ENCODE measurements at regions not wholly inside any gene's neighbourhood (a gene's known extent, or its start where the extent isn't known, plus 50 kb on each side); places are given as distances from the start of the nearest gene placed in this dataset.
"Not testable (repeated sequence)": the region's sequence is repeated elsewhere in the genome, so short reads cannot be mapped to it uniquely, and the experiment has no call there.

- DNase-seq = no peak
These were observed 57.1 kb upstream of the KIF2B start for GRCh38 chr17:53765609-53766008.

DNA sequence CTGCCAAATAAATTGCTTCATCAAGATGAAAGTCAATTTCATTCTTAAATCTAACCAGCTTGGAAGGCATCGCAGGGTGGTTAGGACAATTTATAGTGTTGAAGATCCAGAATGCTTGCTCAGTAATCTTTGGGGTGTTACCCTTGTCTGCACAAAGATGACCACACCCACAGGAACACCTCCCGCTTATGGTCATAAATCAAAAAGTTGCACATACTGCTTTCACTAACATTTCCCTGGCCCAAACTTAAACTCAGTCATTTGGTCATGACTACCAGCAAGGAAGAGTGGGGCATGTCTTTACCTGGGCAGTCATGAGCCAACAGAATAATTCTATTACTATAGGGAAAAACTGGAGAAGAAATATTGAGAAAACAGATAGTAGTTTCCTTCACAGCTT is 57.6 kb upstream of the KIF2B start:
- DNase-seq = no peak

GRCh38 chr17:53757559-53757958 is 65.2 kb upstream of the KIF2B start:
- no peak for DNase-seq

- not testable (repeated sequence) for DNase-seq
These were observed 65.6 kb upstream of the KIF2B start for GRCh38 chr17:53757116-53757515.

GRCh38 chr17:53749178-53749577 is 73.5 kb upstream of the KIF2B start:
- DNase-seq = no peak

- not testable (repeated sequence) for DNase-seq
These were observed 74.4 kb upstream of the KIF2B start for GRCh38 chr17:53748159-53748820.

GRCh38 chr17:53740312-53740711 is 82.4 kb upstream of the KIF2B start:
- no peak for DNase-seq

GRCh38 chr17:53736516-53737240 is 86.0 kb upstream of the KIF2B start:
- no peak for DNase-seq

GRCh38 chr17:53724726-53725125 is 98.0 kb upstream of the KIF2B start:
- no peak for DNase-seq

DNA sequence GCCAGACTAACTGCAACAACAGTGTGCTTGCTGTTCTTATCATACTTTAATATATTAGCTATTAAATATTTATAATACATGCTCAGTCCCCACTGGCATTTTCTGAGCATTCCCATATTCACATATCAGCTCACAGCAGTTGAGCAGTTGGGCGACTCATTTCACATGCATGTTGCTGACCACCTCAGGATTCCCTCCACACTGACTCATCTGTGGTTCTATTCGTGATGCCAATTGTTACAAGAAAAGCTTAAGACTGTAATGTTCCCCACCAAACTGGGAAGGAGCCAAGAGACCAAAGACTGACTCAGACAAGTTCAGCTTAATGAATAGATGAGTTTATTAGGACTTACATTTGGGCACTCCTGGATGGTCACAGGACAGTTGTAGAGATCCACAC is 100.3 kb upstream of the KIF2B start:
- no peak for DNase-seq

DNA sequence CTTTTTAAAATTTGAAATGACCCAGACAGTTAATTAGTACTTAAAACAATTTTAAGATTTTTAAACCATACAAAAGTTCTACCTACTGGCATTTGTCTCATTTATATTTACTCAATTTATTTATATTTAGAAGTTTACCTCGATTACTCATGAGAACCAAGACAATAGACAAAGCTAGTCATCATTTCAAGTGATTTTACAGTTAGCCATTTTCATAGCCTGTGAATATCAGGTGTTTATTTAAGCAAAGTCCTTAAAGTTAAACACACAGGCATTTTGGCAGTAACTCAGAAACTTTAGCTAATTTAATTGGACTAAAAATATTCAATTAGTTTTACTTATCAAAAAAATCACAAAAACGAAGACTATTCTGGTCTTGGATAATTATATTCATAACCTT is 101.6 kb upstream of the KIF2B start:
- DNase-seq = no peak

- DNase-seq = no peak
These were observed 103.5 kb upstream of the KIF2B start for GRCh38 chr17:53719229-53719628.

DNA sequence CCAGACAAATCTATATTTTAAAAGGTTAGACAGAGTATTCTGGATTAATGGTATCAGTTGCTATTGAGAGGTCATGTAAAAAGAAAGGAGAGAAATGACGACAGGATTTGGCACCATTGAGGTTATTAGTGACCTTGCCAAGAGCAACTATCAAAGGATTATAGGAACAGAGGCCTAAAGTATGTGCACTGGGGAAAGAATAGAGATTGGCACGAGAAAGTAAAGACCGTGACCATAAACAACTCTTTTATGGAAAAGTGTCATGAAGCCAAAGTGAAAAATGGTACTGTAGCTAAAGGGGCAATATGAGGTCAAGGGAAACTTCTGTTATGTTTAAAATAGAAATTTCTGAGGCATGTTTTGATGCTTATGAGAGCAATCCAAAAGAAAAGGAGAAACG is 115.2 kb upstream of the KIF2B start:
- DNase-seq = no peak

DNA sequence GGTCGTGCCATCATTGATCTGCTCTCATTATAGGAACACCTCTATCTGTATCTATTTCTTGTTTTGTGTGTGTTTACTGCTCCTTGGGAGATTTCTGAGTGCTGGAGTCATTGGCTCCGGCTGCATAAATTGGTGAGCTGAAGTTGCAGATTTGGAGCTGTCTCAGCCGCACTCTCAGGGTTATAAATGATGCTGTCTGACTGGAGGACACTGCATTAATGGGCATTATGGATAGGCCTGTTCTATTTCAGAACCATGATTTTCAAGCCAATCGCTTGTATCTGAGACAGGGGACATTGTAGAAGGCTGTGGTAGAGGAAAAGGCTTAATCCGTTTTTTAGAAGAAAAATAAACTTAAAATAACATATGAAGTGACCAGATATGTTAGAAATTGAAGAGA is 126.4 kb upstream of the KIF2B start:
- DNase-seq = no peak

DNA sequence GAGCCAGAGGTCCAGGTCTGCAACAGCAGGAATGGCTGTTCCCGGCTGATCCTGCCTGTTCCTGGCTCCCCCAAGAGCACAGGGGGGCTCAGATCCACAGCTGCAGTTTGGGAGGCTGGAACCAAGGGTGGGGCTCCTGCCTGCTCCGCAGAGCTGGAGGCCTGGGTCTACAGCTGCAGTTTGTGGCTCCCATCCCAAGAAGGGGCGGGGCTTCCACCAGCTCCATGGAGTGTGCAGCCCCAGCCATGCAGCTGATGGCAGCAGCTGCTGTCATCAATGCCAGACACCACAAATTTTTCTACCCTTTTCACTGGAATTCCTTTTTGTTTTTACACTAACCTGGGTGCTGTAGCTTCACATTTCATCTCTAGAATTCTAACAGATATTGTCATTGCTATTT is 135.4 kb upstream of the KIF2B start:
- DNase-seq = no peak

GRCh38 chr17:53680745-53681144 is 142.0 kb upstream of the KIF2B start:
- DNase-seq = no peak

GRCh38 chr17:53668854-53669253 is 153.9 kb upstream of the KIF2B start:
- DNase-seq = no peak

DNA sequence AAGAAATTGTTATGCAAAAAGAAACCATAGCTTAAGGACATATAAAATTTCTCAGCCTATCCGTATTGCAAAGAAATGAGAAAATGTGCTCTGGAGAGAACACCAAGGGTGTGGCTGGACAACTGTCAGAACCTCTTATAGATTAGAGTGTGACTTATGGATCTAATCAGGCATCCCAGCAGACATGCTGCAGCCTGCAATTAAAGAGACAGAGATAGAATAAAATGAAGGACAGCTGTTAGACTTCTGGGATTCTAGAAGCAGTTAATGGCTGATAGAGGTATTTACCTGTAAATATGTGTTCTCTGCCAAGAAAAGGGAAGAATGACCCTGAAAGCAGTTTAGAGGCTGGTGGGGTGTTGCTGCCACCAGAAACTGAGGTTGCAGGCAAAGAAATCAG is 160.1 kb upstream of the KIF2B start:
- no peak for DNase-seq

- DNase-seq = no peak
These were observed 163.5 kb upstream of the KIF2B start for GRCh38 chr17:53659181-53659580.

DNA sequence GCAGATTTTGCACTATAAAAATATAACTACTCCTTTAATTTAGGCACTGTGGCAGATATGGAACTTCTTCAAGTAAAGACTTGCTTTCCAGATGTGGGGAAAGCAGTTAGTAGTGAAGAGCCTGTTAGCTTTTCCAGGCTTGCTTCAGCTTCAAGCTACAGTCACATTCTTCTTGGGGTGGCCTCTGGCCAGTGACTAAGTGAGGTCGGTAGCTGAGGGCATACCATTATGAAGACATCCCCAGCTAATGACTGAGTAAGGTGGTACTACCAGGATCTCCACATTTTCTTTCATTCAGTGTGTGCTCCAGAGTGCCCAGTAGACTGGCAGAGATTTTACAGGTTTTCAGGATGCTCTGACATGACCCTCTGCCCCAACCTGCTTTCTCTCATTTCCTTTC is 167.1 kb upstream of the KIF2B start:
- no peak for DNase-seq

DNA sequence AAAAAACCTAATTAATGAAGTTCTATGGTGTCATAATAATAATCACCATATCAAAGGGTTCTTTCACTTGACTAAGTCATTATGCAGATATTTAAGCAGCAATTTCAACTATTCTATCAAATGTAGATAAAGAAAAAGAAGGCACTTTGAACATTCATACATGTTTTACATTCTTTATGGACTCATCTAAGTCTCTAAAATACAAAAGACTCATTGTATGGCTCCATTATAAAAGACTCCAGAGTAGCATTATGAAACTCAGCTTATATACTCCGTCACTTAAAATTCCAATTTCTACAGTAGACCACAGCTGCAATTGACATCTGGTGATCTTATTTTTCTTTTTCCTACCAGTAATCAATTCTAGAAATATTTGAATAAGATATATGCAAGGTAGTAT is 173.5 kb upstream of the KIF2B start:
- DNase-seq = no peak

DNA sequence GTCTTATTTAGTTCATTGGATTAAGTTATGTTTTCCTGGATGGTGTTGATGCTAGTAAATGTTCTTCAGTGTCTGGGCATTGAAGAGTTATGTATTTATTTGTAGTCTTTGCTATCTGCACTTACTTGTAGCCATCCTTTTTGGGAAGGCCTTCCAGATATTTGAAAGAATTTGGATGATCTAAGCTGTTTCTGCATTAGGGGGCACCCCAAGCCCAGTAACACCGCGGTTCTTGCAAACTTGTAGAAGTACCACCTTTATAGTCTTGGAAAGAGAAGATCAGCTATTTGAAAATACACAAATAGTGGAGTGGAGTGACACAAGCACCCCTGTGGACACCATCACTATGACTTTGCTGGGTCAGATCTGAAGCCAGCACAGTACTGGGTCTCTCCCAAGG is 175.9 kb upstream of the KIF2B start:
- no peak for DNase-seq

DNA sequence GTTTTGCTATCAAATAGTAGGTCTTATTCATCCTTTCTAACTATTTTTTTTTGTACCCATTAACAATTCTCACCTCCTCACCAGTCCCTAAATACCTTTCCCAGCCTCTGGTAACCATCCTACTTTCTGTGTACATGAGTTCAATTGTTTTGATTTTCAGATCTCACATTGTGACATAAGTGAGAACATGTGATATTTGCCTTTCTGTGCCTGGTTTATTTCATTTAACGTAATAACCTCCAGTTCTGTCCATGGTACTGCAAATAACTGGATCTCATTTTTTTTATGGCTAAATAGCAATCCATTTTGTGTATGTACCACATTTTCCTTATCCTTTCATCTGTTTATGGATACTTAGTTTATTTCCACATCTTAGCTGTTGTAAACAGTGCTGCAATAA is 181.9 kb upstream of the KIF2B start:
- no peak for DNase-seq

GRCh38 chr17:53635444-53635843 is 187.3 kb upstream of the KIF2B start:
- no peak for DNase-seq

DNA sequence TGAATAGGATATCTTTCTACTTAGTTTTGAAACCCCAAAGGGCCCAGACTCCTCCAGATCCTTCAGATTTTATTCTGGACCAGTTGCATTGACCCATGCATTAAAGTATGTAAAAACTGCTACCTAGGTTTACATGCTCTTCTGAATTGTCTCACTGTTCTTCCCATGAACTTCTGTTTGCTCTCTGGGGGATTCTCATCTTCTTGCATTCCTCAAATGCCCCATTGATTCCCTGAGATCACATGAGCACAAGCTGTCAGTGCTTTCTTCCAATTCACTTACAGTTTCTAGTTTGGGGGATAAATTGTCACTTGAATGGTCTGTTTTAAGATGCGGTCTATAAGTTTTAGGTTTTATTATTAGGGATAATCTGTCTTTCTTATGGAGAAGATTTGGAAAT is 188.9 kb upstream of the KIF2B start:
- no peak for DNase-seq

Data from NCI-H1930 (cell line).